HTR-8/SVneo (cell line): ENCODE measurements at regions not wholly inside any gene's neighbourhood (a gene's known extent, or its start where the extent isn't known, plus 50 kb on each side); places are given as distances from the start of the nearest gene placed in this dataset.

Experiments
- DNase-seq: peaks from one replicate; pipeline ENCODE4 v3.0.0; 2011; ENCODE audit warnings: low spot score, mixed read lengths; ENCODE audit not compliant: insufficient read length
- FAIRE-seq: peaks from 2 replicates; lab custom pipeline; 2011; peaks lifted over from hg19 to GRCh38; lab: Jason Lieb, UNC

- FAIRE-seq, result peak; percentile 51
Observed at GRCh38 chr11:104556606-104557301, 341.5 kb downstream of the CASP12 start.

GRCh38 chr11:104549019-104549418 is 349.2 kb downstream of the CASP12 start:
- DNase-seq (no peak), FAIRE-seq (no peak)

More at GRCh38 chr11:104556606-104557301, 341.5 kb downstream of the CASP12 start:
- DNase-seq, result no peak

GRCh38 chr11:104547996-104548661 is 350.1 kb downstream of the CASP12 start:
- DNase-seq (no peak), FAIRE-seq (no peak)

DNA sequence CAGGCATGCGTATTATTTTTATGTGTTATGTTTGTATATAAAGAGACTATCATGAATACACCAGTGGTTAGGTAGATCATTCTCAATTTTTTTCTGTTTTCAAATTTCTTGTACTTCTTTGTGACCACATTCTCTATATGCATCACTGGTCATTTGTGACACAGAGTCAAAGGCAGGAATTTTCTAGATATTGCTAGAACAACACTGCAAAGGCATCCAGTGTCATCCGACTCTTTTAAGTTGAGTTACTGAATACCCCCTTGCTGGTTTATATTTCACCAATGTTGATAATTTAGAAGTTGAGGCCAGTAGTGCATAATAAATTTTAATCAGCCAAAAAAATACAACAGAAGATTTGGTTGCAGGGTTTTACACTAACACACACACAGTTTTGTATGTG is 351.8 kb downstream of the CASP12 start:
- FAIRE-seq, result no peak
- no peak for DNase-seq

- FAIRE-seq, result no peak
Observed at GRCh38 chr11:104541701-104542100, 356.6 kb downstream of the CASP12 start.

DNA sequence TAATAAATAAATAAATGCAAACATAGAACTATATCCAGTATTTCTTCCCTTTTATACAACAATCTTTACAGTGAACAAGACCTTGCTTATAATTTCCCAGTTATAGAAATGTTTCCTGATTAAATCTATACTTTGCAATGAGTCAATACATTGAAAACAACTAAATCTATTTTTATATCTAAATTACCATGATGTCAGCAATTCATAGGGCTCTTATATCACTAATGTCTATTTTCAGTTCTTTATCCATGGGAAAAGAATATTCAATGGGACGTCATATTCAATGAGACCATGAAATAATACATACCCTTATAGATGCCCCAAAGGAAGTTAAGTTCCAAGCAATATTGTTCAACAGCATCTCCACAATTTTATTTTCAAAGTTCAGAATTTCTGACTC is 359.9 kb downstream of the CASP12 start:
- no peak for FAIRE-seq

More at GRCh38 chr11:104541701-104542100, 356.6 kb downstream of the CASP12 start:
- no peak for DNase-seq

DNA sequence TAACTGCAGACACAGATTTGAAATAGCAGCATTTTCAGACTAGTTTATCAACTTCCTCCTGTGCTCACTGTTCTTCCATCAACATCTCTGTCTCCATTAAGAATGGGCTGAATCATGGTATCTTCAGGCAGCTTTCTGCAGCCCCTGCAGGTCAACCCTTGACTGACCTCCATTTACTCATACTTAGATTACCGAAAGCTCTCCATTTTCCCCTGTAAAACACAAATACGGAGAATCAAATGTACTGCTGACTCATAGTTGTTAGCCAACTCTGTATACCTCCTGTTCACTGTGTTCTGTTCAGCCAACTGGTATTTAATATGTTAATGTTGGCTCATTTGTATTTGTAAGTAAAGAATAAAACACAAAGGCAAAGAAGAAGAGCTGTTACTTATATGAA is 364.0 kb downstream of the CASP12 start:
- peak; percentile 25 for DNase-seq
- peak; percentile 76 for FAIRE-seq

More for the DNA sequence above, 359.9 kb downstream of the CASP12 start:
- DNase-seq, result no peak

DNA sequence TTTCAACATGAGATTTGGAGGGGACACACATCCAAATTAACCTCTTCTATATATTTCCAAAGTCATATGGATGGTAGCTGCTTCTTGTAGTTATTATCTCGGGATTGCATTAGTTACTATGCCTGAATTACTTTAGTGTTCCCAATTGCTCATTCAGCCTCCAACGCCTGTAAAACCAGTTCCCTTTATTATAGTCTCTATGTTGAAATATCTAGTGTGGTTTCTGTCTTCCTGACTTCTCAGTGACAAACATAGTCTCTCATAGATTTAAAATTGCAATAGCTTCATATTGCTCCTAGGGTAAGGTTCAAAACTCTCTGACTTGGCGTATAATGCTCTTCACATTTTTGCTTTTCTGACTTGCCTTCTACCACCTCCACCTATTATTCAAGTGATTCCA is 366.4 kb downstream of the CASP12 start:
- no peak for FAIRE-seq

DNA sequence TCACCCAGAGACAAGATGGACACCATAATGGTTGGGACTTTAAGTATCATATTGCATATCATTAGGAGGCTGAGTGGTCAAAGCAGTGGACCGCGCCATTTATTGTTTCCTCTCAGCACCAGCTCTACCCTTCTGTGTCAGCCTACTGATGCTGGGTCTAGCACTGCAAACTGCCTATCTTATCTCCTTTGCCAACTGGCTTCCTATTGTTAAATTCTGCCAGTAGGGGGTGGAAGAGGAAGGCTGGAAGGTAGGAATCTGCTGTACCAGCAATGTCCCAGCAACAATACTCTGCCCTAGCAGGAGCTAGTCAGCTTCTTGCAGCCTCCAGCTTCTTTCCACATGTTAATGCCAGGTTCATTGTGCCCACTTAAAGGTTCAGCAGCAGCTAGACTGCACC is 367.1 kb upstream of the PDGFD start:
- FAIRE-seq (no peak), DNase-seq (peak; percentile 5)

More for the DNA sequence above, 366.4 kb downstream of the CASP12 start:
- DNase-seq, result no peak

DNA sequence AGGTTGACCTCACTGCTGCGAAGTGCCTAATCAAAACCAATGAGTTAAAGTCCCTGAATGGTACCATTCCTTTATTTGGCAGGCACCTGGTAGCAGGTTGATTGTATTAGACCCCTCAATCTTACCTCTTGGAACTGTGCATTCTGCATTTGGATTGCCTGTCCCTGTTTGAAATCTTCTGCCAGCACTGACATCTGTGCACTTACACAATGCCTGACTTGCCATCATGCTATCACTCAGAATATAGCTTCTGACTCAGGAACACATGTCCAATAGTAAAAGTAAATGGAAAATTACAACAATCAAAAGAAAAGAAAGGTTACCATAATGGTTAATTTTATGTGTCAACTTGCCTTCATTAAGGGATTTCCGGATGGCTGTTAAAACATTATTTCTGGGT is 366.0 kb upstream of the PDGFD start:
- no peak for DNase-seq
- FAIRE-seq, result no peak

DNA sequence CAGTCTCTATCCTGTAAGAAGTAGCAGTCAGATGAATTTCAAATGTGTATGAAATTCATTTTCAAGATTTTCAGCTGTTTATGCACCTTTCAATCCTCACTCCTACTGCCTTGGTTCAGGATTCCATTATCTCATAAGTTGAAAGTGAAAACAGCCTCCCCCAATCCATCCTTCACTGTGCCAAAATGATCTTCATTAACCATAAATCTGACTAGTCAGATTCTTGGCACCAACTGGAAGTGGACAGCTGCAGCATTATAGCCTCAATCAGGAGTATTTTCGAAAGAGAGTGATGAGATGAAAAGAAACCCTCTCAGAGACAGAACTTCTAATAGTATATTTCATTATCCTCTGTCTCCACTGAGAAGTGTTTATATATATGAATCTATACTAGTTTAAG is 365.3 kb upstream of the PDGFD start:
- FAIRE-seq (no peak), DNase-seq (no peak)

- no peak for FAIRE-seq
- no peak for DNase-seq
Observed at GRCh38 chr11:104526006-104526405, 362.1 kb upstream of the PDGFD start.

- no peak for FAIRE-seq
- no peak for DNase-seq
Observed at GRCh38 chr11:104525416-104525815, 361.5 kb upstream of the PDGFD start.

- FAIRE-seq, result no peak
- DNase-seq, result no peak
Observed at GRCh38 chr11:104524254-104524653, 360.3 kb upstream of the PDGFD start.

DNA sequence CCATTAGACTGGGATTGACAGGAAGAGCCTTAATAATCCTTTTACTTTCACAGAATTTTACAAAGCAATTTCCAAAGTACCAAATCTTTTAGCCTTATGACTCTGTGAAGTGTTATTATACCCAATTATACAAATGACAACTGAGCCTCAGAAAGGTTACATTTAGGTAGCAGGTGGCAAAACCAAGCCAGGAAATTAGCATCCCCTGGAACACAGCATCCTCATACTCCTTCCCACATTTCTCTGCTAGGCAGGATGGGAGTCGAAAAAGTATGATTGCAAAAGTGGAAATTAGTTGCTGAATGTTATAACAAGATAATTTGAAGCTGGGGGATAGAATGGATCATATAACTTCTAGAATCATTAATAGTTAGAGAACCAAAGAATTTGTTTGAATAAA is 359.7 kb upstream of the PDGFD start:
- DNase-seq, result no peak
- no peak for FAIRE-seq

- DNase-seq, result no peak
- peak; percentile 73 for FAIRE-seq
Observed at GRCh38 chr11:104522650-104523049, 358.7 kb upstream of the PDGFD start.

- no peak for FAIRE-seq
- no peak for DNase-seq
Observed at GRCh38 chr11:104522123-104522522, 358.2 kb upstream of the PDGFD start.

- FAIRE-seq, result no peak
- DNase-seq, result no peak
Observed at GRCh38 chr11:104510169-104510568, 346.2 kb upstream of the PDGFD start.

DNA sequence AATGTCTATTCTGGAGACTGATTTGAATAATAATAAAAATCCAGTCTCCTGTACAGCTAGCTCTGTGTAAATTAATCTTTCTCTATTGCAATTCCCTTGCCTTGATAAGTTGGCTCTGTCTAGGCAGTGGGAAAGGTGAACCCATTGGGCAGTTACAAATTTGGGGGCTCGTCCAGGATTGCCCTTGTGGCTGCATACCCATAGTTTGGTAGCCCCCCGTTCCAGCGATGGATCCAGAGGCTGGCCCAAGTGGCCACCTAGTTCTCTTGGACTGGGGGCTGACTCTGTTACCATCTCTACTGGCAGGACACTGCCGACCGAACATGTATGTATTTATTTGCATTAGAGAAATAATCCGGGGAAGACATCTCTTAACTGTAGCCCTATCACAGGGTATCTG is 326.2 kb upstream of the PDGFD start:
- no peak for DNase-seq
- FAIRE-seq, result no peak

GRCh38 chr11:104488561-104488960 is 324.6 kb upstream of the PDGFD start:
- DNase-seq (no peak), FAIRE-seq (no peak)

DNA sequence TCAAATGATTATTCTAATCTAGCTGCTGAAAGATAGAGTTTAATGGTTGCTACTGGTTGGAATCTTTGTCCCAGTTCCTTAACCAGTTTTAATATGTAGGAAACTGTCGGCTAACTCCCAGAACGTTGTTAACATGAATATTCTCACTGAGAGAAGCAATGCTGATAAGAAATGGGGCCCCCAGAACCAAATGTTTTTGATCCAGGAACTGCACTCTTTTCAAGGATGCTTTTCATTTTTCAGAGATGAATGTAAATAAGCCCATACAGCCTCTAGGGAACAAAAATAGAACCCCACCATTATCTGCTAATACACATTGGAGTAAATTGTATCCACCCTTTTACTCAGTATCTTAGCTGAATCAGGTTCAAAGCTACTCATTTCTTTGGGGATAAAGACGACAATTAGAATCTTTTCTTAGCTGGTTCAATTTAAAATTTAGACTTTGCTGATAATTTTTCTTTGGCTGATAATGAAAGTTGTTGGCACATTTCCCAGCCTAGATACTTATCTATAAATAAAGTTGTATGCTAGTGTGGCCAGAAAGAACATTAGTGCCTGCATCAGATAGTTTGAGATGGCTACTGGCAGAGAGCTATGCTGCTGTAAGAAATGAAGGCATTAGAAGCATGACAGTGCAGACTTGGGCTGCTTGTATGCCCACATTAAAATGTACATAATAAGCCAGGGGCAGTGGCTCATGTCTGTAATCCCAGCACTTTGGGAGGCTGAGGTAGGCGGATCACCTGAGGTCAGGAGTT is 323.3 kb upstream of the PDGFD start:
- no peak for DNase-seq
- FAIRE-seq, result no peak
